Stimulated activated CD8-positive, alpha-beta memory T cell treated with anti-CD3 and anti-CD28 coated beads, Interleukin-2, amount 100 ng/mL, for 48 hours (primary cell): ENCODE measurements at regions not wholly inside any gene's neighbourhood (a gene's known extent, or its start where the extent isn't known, plus 50 kb on each side); places are given as distances from the start of the nearest gene placed in this dataset.

ENCODE experiments used
- DNase-seq, 2 donors: peaks; one replicate each; pipeline ENCODE4 v3.0.0-alpha.2; 2020; ENCODE audit warnings: low read depth in 2 of 2

DNA sequence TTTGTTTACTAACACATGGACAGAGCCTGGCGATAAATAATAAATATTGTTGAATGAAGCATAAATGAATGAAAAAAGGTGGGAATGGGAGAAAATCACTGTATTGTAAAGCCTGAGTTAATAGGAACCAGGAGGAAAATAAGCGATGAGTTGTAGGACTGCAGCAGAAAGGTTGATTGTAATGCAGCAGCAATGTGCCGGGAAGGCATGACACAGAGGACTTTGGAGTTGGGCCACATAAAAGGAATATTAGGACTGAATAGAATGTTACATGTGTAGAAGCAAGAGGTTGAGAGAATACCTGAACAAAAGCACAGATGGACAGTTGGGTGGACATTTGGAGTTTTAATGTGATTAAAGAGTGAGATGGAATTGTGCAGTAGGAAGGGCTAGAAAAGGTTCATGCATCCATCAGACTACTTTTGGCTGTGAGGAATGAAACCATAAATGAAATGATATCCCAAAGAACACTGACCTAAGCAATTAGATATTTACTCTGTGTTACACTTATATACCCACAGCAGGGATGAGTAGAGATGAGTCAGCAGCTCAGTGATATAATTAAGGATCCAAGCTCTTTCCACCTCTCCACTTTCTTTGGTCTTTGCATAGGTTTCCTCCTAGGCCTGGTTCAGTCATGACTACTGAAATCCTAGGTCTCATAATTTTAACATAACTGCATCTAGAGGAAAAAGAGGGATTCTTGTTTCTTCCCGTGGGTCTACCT lies 55.4 kb downstream of the CCER1 start:
- no peak for DNase-seq

- no peak for DNase-seq
These were observed 57.0 kb downstream of the CCER1 start for GRCh38 chr12:90897986-90898385.

DNA sequence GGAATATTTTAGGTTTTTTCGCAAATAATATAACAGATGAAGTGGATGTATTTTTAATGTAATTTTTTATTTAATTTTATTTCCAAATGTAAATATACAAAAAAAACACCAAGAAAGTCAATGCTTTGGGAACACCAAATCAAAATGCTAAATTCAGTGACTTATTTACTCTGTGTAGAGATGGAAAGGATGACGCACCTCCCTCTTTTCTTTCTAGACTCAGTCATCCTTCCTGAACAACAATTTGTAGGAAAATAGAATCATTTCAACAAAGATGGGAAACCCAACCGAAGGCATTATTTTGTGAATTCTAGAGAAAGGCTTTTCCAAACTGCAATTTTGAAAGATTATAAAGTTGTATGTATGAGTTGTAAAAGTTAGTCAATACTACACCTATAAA lies 57.7 kb downstream of the CCER1 start:
- no peak for DNase-seq

GRCh38 chr12:90896821-90897220 lies 58.2 kb downstream of the CCER1 start:
- no peak for DNase-seq

- no peak for DNase-seq
These were observed 58.8 kb downstream of the CCER1 start for GRCh38 chr12:90896164-90896563.

DNA sequence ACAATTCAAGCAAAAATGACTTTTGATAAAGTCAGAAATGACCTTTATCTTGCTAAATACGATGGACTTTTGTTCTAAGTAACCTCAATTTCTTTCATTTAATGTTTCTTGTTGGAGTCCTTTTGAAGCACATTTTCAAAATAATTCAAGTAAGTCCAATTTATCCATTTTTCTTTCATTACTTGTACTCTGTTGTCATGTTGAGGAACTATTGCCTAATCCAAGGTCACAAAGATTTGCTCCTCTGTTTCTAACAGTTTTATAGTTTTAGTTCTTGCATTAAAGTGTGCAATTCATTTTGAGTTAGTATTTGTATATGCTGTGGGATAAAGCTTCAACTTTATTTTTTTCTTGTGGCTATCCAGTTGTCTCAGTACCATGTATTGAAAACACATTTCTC lies 66.7 kb downstream of the CCER1 start:
- DNase-seq, result no peak

- DNase-seq, result no peak
These were observed 71.5 kb downstream of the CCER1 start for GRCh38 chr12:90883456-90883855.

- DNase-seq, result no peak
These were observed 83.3 kb downstream of the CCER1 start for GRCh38 chr12:90871726-90872096.

GRCh38 chr12:90870971-90871725 lies 83.8 kb downstream of the CCER1 start:
- DNase-seq, result no peak

DNA sequence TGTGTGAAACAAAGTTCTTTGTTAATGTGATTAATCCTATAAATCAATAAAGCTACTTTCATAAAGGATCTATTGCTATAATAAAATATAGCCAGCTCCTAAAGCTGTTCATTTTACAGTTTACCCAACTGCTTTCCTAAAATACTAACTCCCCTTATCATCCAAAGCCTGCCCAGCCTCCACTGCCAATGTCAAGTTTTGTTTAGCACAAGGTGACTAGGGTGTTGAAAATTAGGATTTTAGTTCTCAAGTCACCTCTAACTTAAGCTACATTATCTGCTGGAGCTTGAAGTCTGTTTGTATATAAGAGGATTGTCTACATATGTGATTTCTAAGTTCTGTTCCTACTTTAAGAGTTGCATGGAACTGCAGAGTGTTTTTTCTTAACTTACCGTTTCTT lies 86.3 kb downstream of the CCER1 start:
- no peak for DNase-seq

- DNase-seq, result no peak
These were observed 95.4 kb downstream of the CCER1 start for GRCh38 chr12:90859591-90859990.

GRCh38 chr12:90858252-90858651 lies 96.7 kb downstream of the CCER1 start:
- DNase-seq, result no peak

- no peak for DNase-seq
These were observed 99.4 kb downstream of the CCER1 start for GRCh38 chr12:90855534-90855933.

GRCh38 chr12:90854136-90854689 lies 100.8 kb downstream of the CCER1 start:
- peak in 1 of 2 donors; percentile 0 for DNase-seq

GRCh38 chr12:90851800-90852718 lies 102.9 kb downstream of the CCER1 start:
- DNase-seq, result no peak

DNA sequence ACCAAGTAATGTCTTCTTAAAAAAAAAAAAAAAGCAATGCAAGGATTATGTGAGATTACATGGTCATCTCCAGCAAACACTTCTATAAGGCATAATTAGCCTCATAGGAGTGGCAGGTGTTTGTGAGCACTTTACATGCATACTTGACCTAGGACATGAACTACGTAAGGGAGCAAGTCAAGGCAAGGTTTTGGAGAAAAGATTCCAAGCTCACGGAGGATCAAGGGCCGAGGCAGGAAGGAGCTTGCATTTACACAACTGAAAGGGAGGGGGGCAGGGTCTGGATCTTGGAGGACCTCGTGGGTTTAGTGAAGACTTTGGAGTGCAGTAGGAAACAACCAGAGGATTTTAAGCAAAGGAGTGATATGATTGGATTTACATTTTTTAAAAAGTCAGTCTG lies 112.5 kb downstream of the CCER1 start:
- no peak for DNase-seq

- DNase-seq, result no peak
These were observed 113.6 kb downstream of the CCER1 start for GRCh38 chr12:90841336-90841735.

- no peak for DNase-seq
These were observed 115.6 kb downstream of the CCER1 start for GRCh38 chr12:90839346-90839745.

DNA sequence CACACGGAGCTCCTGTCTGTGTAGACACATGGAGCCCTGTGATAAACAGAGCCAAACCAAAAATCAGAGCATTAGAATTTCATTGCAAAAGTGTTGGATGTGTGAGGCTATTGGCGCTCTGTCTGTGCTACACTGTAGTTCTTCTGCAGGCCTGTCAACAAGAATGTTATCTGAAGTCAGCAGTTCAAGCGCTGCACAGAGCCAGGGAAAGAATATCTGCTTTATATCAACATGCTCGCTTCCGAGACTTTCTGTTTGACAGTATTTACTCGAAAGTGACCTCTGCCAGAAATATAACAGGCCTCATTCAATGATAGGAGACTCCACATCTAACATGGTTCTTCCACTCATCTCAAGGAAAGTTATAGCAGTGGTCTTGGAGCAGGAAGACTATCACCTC lies 118.3 kb downstream of the CCER1 start:
- DNase-seq, result no peak

DNA sequence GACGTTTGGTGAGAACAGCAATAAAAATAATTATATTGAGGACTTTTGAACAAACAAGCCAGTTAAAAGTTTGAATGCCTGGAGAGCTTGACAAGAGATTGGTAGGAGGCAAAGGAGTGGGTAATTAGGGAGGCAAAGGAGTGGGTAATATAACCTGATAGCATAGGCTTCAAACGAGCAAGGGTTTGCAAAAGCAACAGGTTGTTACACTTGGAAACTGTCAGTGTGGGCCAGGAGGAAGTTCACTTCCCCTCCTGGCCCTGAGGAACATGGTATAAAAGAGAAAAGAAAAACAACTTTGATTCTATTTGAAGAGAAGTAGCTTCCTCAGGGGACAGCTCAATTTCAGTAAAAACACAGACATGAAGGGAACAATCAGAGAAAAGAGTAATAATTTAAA lies 121.7 kb downstream of the CCER1 start:
- no peak for DNase-seq

DNA sequence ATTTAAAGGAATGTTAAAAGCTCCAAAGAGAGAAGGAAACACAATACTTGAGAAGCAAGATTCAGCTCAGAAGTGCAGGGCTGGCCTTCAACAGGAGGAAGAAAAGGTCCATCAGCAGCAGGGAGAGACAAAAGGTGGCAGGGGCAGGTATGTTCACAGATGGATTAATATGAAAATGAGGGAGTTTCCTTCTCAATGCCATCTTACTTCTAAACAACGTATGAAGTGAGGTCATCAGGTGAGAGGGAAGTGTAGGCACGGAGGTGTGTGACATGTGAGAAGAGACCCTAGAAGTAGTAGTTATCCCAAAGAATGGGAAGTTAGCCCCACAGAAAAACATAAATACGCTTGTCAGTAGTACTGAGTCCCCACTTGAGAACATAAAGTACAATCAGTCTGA lies 122.5 kb downstream of the CCER1 start:
- DNase-seq, result no peak

DNA sequence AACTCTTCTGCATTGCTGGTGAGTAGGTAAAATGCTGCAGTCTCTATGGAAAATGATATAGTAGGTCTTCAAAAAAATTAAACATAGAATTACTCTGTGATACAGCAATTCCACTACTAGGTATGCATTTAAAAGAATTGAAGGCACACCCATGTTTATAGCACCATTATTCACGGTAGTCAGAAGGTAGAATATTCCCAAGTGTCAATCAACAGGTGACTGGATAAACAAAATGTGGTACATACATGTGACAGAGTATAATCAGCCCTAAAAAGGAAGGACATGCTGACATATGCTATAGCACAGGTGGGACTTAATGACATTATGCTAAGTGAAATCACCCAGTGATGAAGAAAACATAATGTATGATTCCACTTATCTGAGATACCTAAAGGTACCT lies 123.3 kb downstream of the CCER1 start:
- no peak for DNase-seq
